ENCODE measurements at regions not wholly inside any gene's neighbourhood (a gene's known extent, or its start where the extent isn't known, plus 50 kb on each side); places are given as distances from the start of the nearest gene placed in this dataset.
A peak's percentile ranks its signal among the peaks of the same experiment; 100 is the strongest.

DNA sequence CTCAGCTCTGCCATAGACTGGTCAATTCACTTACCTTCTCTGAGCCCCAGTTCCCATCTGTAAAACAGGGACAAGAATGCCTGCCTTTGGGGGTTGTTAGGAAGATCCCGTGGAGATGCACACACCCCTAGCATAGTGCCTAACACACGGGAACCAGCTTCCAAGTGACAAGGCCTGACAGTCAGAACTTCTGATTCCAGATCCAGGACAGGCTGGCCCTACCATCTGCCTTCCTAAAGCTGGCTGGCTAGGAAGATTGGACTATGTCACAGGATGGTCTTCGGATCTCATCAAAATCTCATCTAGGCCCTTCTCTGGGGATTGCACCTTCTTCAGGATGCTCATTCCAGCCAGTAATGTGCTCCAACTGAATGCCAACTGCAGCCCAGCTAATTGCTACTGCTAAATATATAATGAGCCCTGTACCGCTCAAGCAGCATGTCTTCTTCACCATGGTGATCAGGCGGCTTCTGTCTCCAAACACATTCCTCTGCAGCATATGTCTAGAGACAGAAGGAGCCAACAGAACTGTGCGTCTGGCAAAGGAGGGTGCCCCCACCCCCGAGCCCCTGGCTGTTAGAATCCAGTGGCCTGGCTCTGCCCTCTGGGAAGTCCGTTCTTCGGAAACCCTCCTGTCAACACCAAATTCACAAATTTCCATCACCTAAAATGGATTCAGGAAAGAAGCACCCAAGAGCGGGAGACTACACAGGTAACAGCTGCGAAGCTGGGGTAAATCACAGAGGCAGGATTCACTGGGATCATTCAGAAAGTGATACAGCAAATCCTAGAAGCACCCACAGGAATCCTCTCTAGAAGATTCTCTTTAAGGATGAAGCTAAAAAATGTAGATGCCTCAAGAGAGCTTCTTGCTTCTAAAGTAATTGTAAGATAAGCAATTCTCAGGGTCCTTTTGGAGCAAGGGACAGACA, 142.1 kb upstream of the EEPD1 start:
- peak in 1 of 14 donors; percentile 77 for DNase-seq

DNA sequence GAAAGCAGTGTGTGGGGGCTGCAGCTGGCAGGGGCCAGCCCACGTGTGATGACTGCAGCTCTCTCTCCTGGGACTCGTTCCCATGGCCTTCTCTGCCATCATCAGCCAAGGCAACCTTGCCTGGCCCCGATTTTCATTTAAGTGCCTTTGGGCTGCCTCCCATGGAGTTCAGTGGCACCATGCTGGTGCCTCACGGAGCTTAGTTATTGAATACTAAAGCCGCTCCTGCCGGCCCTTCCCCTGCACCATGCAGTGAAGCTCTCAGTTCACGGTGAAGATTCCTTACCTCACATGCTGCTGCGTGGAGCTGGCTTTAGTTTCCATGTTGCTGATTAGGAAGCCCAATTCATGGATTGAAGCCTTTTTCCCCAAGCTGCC, 141.5 kb upstream of the EEPD1 start:
- DNase-seq, result no peak

DNA sequence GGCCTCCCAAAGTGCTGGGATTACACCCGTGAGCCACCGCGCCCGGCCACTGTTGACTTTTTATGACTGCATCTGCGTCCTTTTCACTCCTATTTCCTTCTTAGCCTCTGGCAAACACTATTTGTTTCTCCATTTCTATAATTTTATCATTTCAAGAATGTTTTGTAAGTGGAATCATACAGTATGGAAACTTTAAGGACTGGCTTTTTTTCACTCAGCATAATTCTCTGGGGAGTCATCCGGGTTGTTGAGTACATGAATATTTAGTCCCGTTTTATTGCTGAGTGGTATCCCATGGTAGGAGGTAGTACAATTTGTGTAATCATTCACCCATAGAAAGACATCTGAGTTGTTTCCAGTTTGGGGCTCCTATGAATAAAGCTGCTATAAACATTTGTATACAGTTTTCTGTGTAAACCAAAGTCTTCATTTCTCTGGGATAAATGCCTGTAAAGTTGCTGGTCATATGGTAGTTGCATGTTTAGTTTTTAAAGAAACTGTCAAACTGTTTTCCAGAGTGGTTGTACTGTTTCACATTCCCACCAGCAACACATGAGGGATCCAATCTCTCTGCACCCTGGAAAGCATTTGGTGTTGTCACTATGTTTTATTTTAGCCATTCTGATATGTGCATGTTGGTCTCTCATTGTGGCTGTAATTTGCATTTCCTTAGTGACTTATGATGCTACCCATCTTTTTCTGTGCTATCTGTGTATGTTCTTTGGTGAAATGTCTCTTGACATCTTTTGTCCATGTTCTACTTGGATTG, 139.6 kb upstream of the EEPD1 start:
- no peak for DNase-seq

DNA sequence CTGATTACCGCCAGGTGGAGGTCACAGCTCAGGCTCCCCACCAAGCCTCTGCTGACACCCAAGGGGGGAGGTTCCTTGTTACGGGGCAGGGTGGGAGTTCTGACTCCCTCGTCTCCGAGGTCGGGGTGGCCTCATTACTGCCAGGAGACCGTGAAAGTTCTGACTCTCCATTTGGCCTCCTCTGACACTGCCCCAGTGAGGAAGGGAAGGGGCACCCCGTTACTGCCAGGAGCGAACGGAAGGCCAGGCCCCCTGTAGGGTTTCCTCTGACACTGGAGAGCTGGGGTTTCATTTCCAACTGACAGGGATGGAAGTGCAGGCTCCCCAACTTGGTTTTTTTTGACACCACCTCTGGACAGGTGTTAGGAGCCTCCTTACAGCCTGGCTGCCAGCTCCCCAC, 138.1 kb upstream of the EEPD1 start:
- DNase-seq, result no peak

DNA sequence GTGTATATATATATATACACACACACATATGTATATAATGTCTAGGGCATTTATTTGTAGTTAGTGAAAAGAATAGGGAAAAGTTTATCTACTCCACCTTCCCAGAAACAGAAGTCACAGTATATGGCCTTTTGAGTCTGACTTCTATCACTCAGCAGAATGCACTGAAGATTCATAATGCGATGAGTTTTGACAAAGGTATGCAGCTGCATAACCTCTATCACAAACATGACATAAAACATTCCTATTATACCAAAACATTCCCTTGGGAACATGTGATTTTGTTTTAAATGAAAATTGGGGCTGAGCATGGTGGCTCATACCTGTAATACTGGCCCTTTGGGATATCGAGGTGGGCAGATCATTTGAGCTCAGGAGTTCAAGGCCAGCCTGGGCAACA, 137.3 kb upstream of the EEPD1 start:
- no peak for DNase-seq

DNA sequence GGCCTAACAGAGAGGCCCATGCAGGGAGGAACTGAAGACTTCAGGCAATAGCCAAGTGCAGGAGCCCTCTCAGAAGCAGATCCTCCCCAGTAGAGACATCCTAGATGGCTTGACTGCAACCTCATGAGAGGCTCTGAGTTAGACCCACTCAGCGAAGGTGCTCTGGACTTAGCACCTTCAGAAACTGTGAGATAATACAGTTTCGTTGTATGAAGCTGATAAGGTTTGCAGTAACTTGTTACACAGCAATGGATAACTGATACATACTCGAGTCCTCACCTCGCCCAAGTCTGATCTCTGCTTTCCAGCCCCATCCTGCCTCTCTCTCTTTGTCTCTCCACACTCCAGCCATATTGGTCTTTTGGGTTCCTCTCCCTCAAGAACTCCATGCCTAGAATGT, 136.4 kb upstream of the EEPD1 start:
- no peak for DNase-seq

DNA sequence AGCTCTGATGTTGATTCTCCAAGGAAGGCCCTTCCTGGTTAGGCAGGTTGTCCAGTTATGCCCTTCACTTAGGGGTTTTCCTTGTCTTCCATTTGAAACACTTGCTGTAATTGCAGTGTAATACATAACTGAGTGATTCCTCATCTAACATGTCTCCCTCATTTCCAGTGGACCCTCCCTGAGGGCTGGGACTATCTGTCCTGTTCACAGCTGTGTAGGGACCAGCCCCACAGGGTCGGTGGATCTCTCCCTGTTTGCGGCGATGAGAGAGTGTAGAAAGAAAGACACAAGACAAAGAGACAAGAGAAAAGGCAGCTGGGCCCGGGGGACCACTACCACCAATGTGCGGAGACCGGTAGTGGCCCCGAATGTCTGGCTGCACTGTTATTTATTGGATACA, 135.9 kb upstream of the EEPD1 start:
- DNase-seq, result no peak

DNA sequence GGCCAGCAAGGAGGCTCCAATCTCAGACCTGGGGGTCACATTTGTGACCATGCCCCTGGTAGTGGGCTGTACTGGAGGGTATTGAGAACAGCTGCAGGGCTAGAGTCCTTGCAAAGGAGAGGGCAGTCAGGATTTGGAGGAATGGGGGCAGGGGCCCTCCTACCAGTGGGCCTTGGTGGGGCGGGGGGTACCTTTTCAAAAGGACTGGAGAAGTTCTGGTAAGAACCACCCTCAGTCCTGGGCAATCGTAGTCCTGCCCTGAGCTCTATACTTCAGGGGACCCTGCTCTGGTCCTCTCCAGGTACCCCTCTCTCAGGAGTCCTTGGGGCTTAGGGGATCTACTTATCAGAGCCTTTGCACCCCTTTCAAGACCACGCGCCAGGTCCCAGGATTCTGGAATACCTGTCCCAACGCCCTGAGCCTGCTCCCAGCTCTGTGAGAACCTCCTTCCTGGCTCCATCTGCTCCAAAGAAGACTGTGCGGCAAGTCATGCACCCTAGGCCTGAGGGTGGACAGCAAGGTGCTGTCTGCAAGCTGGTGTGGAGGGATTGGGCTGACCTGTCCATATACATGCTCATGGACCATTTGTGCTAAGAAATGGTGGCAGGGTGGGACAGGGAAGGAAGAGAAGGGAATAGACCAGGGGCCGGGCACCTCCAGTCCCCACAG, 134.1 kb upstream of the EEPD1 start:
- no peak for DNase-seq

DNA sequence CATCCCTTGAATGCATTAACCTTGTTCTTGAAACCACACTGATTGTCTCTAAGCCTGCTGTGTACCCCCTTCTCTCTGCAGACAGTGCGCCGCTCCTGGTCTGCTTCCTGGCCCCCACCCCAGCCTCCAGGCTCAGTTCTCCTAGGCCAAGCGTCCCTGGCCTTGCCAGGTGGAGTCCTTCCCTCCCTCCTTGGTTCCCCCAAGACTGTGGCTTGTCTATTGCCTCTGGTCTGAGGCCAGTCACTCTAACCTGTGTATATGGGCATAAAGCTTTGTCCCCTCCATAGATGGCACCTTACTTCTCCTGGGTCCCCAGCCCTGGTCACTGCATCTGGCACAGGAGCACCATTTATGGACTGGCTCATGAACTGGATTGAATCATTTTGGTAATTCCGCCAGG, 133.5 kb upstream of the EEPD1 start:
- DNase-seq, result no peak

DNA sequence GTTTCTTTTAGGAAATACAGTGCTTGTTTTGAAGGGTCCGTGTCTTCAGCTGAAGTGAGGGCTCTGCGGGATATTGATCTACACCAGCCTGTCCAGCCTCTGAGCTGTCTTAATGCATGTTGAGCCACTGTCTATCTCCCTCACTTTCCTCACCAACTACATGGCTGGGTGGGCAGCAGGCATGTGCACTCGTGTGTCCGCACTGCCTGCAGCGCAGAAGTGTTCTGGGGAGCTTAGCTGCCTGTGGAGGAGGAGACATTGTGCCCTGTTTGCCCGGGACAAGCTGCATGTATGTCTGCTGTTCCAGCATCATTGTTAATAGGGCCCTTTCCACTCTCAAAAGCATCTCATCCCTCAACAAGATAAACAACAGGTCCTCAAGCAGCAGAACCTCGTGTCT, 133.1 kb upstream of the EEPD1 start:
- DNase-seq, result no peak

DNA sequence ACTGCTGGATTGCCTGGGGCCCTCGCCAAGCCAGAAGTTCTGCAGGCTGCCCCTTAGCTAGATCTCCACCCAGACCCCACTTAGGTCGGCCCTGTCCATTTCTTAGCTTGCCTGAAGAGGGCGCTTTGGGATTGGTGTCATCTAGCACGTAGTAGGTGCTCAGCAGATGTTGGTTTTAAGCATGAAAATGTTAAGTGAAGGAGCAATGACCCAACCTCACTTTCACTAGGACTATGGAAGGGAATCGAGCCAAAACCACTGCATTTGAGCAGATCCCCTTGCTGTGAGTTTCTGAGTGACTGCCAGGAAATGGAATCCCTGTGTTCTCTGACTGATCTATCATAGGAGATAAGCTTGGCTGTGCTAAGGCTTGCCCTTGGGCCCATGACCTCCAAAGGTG, 131.7 kb upstream of the EEPD1 start:
- peak in 1 of 14 donors; percentile 9 for DNase-seq

DNA sequence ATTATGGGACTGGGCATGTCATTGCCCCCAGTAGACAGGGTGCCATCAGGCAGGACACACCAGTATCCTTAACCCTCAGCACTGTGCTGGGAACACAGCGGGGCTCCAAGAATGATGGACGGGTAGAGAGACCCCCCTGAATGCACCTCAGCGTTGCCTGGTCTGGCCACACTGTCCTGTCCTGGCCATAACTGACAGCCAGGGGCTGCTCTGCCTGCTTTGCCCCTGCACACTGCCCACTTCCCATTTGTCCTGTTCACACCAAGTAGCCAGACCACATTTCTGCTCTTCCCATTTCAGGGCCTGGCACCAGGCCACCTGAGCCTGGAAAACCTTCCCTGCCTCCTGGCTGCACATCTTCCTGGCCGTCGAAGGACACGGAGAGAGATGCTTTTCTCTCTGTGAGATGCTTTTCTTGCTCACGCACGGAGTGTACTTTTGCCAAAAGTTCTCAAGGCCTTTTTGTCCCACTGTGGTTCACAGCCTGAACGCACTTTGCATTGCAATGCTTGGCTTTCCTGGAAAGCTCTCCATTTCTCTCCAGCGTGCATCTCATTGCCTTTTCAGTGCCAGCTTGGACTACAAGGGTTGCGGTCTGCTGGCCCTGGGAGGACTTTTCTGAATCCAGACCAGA, 131.0 kb upstream of the EEPD1 start:
- peak in 9 of 14 donors; percentile 12 to 76 (median 53) for DNase-seq

DNA sequence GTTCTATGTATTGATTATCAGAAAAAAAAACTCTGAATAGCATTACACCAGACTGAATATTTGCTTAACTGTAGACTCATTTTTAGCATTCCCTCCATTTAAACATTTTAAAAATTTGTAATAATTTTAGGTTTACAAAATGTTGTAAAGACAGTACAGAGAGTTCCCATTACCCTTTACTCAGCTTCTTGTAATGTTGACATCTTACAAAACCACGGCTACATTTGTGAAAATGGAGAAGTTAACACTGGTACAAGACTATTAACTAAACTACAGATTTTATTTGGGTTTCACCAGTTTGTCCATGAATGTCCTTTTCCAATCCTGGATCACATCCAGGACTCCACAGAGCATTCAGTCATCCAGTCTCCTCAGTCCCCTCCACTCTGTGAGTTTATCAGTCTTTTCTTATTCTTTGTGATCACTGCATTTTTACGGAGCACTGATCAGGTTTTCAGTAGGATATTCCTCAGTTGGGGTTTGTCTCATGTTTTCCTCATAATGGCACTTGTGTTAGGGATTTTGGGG, 130.0 kb upstream of the EEPD1 start:
- DNase-seq, result no peak

DNA sequence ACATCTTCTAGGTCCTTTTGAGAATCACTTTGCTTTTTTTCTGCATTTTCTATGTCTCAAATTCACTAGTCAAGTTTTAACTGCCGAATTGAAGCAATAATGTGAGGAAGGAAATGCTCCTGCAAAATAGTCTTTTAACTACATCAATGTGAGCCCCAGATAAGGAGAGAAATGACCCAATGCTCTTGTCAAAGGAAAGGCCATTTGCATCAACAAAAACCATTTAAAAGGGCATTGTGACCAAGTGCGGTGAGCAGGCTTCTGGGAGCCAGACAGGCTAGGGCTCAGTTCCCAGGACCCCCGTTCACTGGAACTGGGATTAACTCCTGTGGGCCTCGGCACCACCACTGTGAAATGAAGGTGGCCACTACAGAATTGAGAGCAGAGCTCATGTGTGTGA, 127.9 kb upstream of the EEPD1 start:
- DNase-seq, result no peak

DNA sequence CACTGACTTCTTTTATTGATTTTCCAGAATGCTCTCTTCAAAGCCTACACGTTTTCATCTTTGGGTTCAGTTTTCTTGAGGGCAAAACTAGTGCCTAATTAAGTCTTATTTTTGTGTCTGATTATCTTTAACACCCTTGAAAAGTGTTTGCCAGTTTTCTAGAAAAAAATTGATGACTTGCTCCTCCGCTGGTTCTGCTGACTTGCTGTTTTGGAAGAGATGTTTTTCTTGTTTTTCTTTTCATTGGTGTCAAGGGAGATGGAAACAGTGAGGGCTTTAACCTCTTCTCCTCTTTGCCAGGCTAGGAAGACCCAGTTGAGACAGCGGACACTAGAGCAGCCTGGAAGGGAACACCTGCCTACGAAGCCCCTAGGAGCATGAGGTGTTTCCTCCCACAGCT, 123.7 kb upstream of the EEPD1 start:
- DNase-seq, result peak in 1 of 14 donors; percentile 5

DNA sequence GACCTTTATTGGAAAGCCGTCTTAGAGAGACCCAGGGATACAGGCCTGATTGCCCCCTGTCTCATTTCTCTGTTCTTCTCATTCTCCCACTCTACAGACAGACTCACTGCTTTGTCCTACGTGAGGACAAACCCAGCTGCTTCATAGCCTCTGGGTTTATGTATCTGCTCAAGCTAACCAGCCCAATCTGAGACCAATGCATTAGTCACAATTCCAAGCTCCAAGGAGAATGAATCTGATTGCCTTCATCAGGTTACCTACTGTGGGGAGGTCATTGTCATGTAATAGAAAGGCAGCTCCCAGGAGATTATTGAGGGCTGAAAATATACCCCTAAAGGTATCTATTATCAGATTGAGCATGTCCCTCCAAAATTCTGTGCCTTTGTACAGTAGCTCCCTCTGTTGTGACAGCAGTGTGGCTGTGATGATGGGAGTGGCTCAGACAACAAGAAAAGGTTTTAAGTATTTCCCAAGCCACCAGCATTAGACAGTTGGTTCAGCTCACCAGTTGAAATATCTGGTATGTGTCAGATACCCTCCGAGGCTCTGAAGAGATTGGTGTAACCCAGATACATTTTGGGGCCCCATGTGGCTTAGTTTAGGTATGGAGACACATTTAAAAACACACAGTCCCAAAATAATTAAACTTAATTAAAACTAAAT, 123.1 kb upstream of the EEPD1 start:
- DNase-seq, result no peak

DNA sequence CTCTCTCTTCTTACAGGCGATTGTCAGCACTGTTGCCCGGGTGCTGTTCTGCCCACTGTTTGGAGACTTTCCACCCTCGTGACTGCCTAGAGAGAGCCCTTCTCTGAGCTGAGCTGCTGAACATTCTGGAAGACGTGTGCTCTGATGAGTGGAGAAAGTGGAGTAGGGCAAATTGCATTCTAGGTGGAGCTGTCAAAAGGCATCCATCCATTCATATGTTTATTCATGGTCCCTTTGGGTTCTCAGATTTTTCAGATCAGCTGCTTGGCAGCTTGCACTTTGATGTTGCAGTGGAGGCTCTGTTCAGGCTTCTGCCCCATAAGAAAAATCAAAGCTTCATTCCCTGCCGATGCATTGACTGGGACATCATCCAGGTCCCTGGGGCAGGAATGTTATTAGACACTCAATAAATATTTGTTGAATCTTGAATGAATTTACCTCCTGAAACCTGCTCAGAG, 120.7 kb upstream of the EEPD1 start:
- DNase-seq, result peak in 6 of 14 donors; percentile 4 to 43 (median 11)

DNA sequence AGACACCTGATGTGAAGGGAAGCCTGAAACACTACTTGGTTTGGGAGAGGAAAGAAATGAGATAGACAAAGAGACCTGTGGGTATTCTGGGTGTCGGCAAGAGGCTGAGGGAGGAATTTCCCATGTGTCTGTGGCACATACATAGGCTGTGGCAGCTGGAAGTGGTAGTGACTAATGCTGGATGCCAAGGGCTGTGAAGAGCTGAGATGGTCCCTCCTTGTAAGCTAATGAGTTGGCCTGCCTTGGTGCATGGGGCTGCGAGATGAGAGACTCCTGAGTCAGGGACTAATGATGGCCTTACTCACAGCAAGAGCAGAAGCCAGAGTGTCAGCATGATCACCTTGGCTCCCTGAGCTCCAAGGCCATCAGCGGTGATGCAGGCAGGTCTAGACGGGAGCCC, 119.0 kb upstream of the EEPD1 start:
- no peak for DNase-seq

DNA sequence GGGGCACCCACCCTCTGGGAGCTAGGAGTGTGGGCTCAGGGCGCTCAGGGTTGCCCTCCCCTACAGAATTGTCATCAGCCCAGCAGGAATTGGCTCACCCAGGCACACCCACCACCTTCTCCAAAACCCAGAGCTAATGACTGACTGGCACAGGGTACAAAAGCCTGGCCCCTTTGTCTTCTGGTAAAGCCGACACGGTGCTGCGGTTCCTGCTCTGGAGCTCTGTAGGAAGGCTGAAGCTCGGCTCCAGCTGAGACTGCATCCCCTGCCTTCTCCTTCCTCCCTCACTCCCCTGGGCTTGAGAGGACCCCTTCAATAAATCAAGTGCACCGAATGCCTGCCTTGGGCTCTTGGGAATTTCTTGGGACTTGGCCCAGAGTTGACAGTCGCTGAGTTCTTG, 117.9 kb upstream of the EEPD1 start:
- peak in 2 of 14 donors; percentile 27 to 40 for DNase-seq

DNA sequence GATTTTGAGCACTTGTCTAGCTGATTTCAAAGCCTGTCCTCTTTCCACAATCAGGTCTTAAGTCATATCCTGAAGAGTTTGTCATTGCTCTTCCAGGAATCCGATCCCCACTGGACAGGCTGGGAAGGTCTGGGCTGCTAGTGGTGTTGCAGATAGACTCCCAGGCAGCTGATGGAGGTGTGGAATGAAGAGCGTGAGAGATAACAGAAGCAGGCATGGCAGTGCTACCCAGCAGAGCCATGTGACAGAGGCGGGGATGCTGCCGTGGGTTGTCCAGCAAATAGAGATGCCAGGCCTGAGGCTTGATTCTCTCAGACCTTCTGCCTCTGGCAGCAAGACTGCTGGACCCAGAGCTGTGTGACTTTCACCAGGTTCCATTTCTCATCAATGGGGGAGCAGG, 116.5 kb upstream of the EEPD1 start:
- peak in 3 of 14 donors; percentile 41 to 61 (median 51) for DNase-seq

DNA sequence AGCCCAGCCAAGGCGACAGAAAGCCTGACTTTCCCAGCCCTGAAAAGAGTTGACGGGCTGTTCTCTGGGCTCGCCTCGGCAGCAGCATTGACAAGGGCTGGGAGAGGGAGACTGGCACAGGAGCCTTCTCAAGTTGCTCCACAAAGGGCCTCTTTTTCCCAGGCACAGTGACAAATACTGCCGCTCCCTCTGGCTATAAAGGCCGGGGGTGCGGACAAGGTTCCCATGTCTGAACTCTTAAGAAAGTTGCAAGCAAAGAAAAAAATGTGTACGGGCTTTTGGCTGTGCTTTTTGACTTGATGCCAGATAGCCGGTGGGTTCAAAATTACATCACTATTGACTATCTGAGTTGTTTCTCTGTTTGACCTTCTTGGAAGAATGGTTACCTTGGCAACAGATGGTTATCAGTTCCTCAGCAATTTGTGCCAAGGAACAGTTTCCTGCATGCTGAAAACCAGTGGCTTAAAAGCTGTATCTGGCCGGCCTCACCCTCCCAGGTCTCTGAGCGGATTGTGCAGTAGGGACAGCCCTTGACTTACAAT, 115.9 kb upstream of the EEPD1 start:
- peak in 8 of 14 donors; percentile 5 to 77 (median 63) for DNase-seq

Measured in C1 segment of cervical spinal cord (tissue), 14 donors.